ENCODE measurements at regions not wholly inside any gene's neighbourhood (a gene's known extent, or its start where the extent isn't known, plus 50 kb on each side); places are given as distances from the start of the nearest gene placed in this dataset.
"Not testable (repeated sequence)": the region's sequence is repeated elsewhere in the genome, so short reads cannot be mapped to it uniquely, and the experiment has no call there.

DNA sequence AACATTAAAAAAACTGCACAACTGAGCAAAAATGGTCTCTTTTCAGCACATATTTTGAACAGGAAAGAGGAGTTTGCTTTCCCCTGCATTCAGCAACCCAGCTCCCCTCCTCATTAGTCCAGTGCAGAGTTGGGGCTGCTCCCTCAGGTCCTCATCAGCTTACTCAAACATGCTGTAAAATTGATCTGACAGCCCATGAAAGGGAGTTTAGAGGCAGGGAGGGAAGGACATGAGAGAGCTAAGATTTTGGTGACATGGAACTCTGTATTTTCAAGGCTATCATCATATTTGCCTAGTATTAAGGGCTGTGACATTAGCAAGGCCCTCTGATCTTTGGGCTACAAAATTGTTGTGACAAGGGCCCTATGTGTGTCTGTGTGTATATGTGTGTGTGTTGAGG, 205.6 kb upstream of the TAPT1 start:
- no peak for TF ChIP-seq Cebpa-rat (IDR thresholded peaks at IDR 0.05)
- Histone ChIP-seq H3K27me3 (no peaks in the 10 kb centered on the region), H3K36me3 (no peaks in the 10 kb centered on the region)

DNA sequence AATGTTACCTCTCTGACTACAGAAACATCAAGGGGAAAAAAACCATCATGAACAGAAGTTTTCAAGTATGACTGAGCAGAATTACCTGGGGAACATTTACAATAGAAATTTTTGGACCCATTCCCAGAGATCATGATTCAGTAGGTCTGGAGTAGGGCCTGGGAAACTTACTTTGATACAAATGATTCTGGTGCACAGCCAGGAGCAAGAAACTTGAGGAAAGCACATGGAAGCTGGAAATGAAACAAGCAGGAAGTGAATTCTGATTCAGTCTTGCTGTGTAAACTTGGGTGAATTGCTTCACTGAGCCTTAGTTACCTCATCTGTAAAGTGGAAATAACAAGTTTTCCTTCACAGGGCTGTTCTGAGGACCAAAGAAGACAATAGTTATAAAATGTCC, 192.5 kb upstream of the TAPT1 start:
- peak overlapping the region in 1 of 11 experiments; percentile 53; a peak in 1 of 22 replicates for H3K4me2 ChIP-seq
- no peak overlapping the region for H3K4me3 ChIP-seq
- no peak overlapping the region for H3K9ac ChIP-seq
- no peaks in the 10 kb centered on the region for H4K20me1 ChIP-seq
- no peaks in the 10 kb centered on the region for H3K27me3 ChIP-seq
- peaks cover 4 to 53% (median 17%) of the 10 kb centered on the region in 11 experiments; a peak in 18 of 22 replicates for H3K9me3 ChIP-seq (replicated peaks in 1 of 11)
- H3K36me3 ChIP-seq = no peaks in the 10 kb centered on the region
- H3K27ac ChIP-seq = no peak overlapping the region
- no peak for TF ChIP-seq Cebpa-rat (IDR thresholded peaks at IDR 0.05)
- peaks cover 0 to 40% (median 11%) of the 10 kb centered on the region in 10 experiments; a peak in 16 of 20 replicates for H3K4me1 ChIP-seq

More for the DNA sequence above, 205.6 kb upstream of the TAPT1 start:
- H3K9me3 ChIP-seq (replicated peaks in 1 of 11) = peaks cover 0 to 15% (median 0%) of the 10 kb centered on the region in 11 experiments; a peak in 10 of 22 replicates
- no peaks in the 10 kb centered on the region; a peak in 1 of 20 replicates for H3K4me1 ChIP-seq
- H3K27ac ChIP-seq = no peak overlapping the region
- no peaks in the 10 kb centered on the region for H4K20me1 ChIP-seq
- H3K4me3 ChIP-seq = no peak overlapping the region
- no peak overlapping the region for H3K4me2 ChIP-seq
- H3K9ac ChIP-seq = no peak overlapping the region

DNA sequence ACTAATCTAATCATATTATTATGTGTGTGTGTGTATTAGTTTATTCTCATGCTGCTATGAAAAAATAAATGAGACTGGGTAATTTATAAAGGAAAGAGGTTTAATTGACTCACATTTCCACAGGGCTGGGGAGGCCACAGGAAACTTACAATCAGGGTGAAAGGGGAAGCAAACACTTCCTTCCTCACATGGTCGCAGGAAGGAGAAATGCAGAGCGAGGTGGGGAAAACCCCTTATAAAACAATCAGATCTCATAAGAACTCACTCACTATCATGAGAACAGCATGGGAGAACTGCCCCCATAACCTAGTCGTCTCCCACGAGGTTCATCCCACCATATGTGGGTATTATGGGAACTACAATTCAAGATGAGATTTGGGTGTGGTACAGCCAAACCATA, 190.9 kb upstream of the TAPT1 start:
- H3K4me3 ChIP-seq = no peak overlapping the region
- H3K4me1 ChIP-seq = peaks cover 0 to 40% (median 11%) of the 10 kb centered on the region in 10 experiments; a peak in 16 of 20 replicates
- no peak for TF ChIP-seq Cebpa-rat (IDR thresholded peaks at IDR 0.05)
- no peaks in the 10 kb centered on the region for H3K36me3 ChIP-seq
- no peaks in the 10 kb centered on the region for H4K20me1 ChIP-seq
- H3K27me3 ChIP-seq = no peaks in the 10 kb centered on the region
- peaks cover 4 to 53% (median 17%) of the 10 kb centered on the region in 11 experiments; a peak in 18 of 22 replicates for H3K9me3 ChIP-seq (replicated peaks in 1 of 11)
- no peak overlapping the region for H3K9ac ChIP-seq
- H3K27ac ChIP-seq = peak overlapping the region in 1 of 11 experiments; percentile 36; a peak in 1 of 22 replicates
- peak overlapping the region in 10 of 11 experiments; percentile 5 to 53 (median 33); a peak in 18 of 22 replicates for H3K4me2 ChIP-seq

DNA sequence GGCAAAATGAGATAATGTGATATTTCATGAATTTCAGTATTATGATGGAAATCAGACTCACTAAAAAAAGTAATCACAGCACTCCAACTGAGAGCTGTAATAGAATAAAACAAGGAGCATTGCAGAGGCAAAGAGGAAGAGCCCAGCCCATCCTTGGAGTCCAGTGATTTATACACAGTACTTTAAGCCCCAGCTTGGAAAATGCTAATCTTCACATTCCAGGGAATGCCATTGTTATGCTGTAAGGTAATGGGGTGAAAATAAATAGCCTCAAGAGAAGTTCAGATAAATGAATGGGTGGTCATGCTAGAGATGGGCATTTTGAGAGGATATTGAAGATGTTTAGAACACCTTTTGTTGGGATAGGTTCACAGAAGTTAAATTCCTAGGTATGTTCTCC, 190.3 kb upstream of the TAPT1 start:
- H3K36me3 ChIP-seq = no peaks in the 10 kb centered on the region
- peaks cover 4 to 53% (median 17%) of the 10 kb centered on the region in 11 experiments; a peak in 18 of 22 replicates for H3K9me3 ChIP-seq (replicated peaks in 1 of 11)
- peak overlapping the region in 1 of 11 experiments; percentile 36; a peak in 1 of 22 replicates for H3K27ac ChIP-seq
- no peak overlapping the region for H3K9ac ChIP-seq
- H3K27me3 ChIP-seq = no peaks in the 10 kb centered on the region
- no peak overlapping the region for H3K4me3 ChIP-seq
- no peaks in the 10 kb centered on the region for H4K20me1 ChIP-seq
- no peak for TF ChIP-seq Cebpa-rat (IDR thresholded peaks at IDR 0.05)
- H3K4me1 ChIP-seq = peaks cover 0 to 40% (median 11%) of the 10 kb centered on the region in 10 experiments; a peak in 16 of 20 replicates
- H3K4me2 ChIP-seq = peak overlapping the region in 9 of 11 experiments; percentile 5 to 53 (median 36); a peak in 15 of 22 replicates

DNA sequence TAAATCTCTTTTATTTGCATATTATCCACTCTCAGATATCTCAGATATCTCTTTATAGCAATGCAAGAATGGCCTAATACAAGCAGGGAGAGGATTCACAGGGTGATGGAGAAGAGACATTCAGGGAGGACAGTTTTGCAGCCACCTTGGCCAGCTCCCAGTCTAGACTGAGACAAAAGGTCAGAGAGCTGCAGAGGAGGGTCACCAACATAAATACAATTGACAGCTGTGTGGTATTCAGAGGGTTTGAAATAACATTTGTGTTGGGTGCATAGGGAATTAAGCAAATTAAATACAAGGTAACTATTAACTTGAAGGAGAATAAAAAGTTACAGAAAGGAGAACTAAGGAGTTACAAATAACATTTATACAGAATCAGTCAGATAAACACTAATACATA, 189.5 kb upstream of the TAPT1 start:
- H3K4me3 ChIP-seq = no peak overlapping the region

DNA sequence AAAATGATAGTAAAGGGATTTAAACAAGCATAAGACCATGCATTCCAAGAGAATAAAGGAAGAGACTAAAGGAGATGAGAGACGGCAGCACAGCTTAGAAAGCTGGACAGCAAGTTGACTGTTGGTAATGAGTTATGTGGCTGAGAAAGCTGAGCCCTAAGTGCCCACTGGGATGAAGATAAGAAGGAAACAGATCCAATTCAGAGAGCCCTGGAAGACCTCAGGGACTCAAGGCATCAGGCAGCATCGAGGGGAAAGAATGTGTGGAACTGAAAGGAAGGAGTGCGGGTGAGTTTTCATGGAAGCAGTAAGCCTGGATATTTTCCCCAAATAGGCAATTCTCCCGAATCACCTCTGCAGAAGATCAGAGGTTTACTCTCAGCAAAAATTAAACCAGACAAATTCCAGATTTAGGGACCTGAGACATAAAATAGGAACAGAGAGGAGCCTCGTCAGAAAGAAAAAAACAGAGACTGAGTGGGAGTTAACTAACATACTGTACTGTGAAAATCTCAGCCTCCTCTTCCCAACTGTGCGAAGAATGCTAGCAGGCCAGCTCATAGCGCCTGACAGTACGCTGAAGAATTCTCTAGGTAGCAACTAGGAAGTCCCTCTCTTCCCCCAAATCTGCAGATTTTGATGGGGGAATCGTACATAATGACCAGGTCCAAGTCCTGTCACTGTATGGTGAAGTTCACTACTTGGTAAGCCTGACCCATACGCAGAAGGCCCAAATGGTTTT, 187.7 kb upstream of the TAPT1 start:
- H3K4me1 ChIP-seq = peaks cover 0 to 31% (median 11%) of the 10 kb centered on the region in 10 experiments; a peak in 16 of 20 replicates
- H3K9ac ChIP-seq = no peak overlapping the region
- no peak overlapping the region for H3K4me2 ChIP-seq
- no peaks in the 10 kb centered on the region for H4K20me1 ChIP-seq
- H3K36me3 ChIP-seq = no peaks in the 10 kb centered on the region
- TF ChIP-seq Cebpa-rat (IDR thresholded peaks at IDR 0.05) = no peak
- H3K4me3 ChIP-seq = no peak overlapping the region
- H3K27me3 ChIP-seq = no peaks in the 10 kb centered on the region
- no peak overlapping the region for H3K27ac ChIP-seq
- peaks cover 0 to 32% (median 0%) of the 10 kb centered on the region in 11 experiments; a peak in 7 of 22 replicates for H3K9me3 ChIP-seq (replicated peaks in 1 of 11)

More for the DNA sequence above, 189.5 kb upstream of the TAPT1 start:
- Histone ChIP-seq H3K4me2 (peak overlapping the region in 1 of 11 experiments; percentile 53; a peak in 1 of 22 replicates), H3K4me1 (peaks cover 0 to 38% (median 11%) of the 10 kb centered on the region in 10 experiments; a peak in 16 of 20 replicates), H3K27ac (no peak overlapping the region), H3K27me3 (no peaks in the 10 kb centered on the region), H4K20me1 (no peaks in the 10 kb centered on the region), H3K36me3 (no peaks in the 10 kb centered on the region), H3K9ac (no peak overlapping the region), H3K9me3 (replicated peaks in 1 of 11) (peaks cover 2 to 49% (median 13%) of the 10 kb centered on the region in 11 experiments; a peak in 18 of 22 replicates)
- TF ChIP-seq Cebpa-rat (IDR thresholded peaks at IDR 0.05) = no peak

DNA sequence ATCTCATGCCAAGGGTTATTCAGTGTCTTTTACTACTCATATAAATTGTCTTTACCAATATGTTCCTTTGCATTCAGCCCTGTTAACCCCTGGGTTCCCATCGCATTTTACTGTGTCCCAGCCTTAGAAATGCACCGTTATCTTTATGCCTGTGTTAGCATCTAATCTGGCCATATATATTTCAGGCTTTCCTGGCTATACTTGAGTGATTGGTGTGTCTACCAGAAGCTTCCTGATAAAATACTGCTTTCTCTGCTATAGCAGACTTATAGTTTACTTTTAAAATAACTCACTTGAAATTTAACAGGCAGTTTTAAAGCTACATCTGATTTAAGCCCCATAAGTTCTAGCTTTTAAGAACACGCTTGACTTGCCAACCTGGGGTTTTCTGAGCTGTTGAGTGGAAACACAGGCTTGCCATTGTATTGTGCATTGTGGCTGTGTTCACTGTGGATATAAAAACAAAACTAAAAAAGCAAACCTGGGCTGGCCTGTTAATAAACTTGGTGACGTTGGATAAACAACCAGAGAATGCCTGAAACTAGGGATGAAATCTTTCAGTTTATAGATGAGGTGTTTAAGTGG, 185.3 kb upstream of the TAPT1 start:
- Histone ChIP-seq H3K36me3 (no peaks in the 10 kb centered on the region), H3K4me1 (peaks cover 0 to 8% (median under 1%) of the 10 kb centered on the region in 10 experiments; a peak in 6 of 20 replicates), H3K27ac (no peak overlapping the region), H3K4me3 (no peak overlapping the region), H3K4me2 (no peak overlapping the region), H3K27me3 (no peaks in the 10 kb centered on the region), H4K20me1 (no peaks in the 10 kb centered on the region), H3K9me3 (replicated peaks in 1 of 11) (peaks cover 0 to 12% (median 0%) of the 10 kb centered on the region in 11 experiments; a peak in 5 of 22 replicates), H3K9ac (no peak overlapping the region)
- TF ChIP-seq Cebpa-rat (IDR thresholded peaks at IDR 0.05) = no peak

DNA sequence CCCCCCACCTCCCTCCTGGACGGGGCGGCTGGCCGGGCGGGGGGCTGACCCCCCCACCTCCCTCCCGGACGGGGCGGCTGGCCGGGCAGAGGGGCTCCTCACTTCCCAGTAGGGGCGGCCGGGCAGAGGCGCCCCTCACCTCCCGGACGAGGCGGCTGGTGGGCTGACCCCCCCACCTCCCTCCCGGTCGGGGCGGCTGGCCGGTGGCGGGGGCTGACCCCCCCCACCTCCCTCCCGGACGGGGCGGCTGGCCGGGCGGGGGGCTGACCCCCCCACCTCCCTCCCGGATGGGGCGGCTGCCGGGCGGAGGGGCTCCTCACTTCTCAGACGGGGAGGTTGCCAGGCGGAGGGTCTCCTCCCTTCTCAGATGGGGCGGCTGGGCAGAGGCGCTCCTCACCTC, 166.9 kb upstream of the TAPT1 start:
- peaks cover 0 to 21% (median 15%) of the 10 kb centered on the region in 11 experiments; a peak in 16 of 22 replicates for H3K9me3 ChIP-seq (replicated peaks in 1 of 11)
- H3K4me3 ChIP-seq, H3K9ac ChIP-seq, H3K27ac ChIP-seq, H4K20me1 ChIP-seq, H3K27me3 ChIP-seq, H3K36me3 ChIP-seq, H3K4me1 ChIP-seq, H3K4me2 ChIP-seq: not testable (repeated sequence)

DNA sequence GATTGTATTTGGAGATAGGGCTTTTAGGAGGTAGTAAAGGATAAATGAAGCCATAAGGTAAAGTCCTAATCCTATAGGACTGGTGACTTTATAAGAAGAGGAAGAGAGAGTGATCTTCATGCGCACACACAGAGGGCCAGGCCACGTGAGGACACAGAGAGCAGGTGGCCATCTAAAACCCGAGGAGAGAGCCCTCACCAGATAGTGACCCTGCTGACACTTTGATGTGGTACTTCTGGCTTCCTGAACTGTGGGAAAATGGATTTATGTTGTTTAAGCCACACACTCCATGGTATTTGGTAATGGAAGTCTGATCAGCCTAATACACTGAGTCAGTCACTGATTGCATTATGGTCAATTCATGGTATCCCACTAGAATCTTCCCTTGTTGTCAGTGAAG, 164.9 kb upstream of the TAPT1 start:
- Histone ChIP-seq H3K27me3 (no peaks in the 10 kb centered on the region), H3K9me3 (replicated peaks in 1 of 11) (peaks cover 0 to 21% (median 14%) of the 10 kb centered on the region in 11 experiments; a peak in 16 of 22 replicates), H3K36me3 (no peaks in the 10 kb centered on the region), H3K4me1 (peaks cover 0 to 5% (median 0%) of the 10 kb centered on the region in 10 experiments; a peak in 1 of 20 replicates), H3K9ac (no peak overlapping the region), H3K27ac (no peak overlapping the region), H3K4me3 (no peak overlapping the region), H4K20me1 (no peaks in the 10 kb centered on the region), H3K4me2 (no peak overlapping the region; a peak in 1 of 22 replicates)
- no peak for TF ChIP-seq Cebpa-rat (IDR thresholded peaks at IDR 0.05)
